Fibroblast of the aortic adventitia (primary cell): ENCODE measurements at regions not wholly inside any gene's neighbourhood (a gene's known extent, or its start where the extent isn't known, plus 50 kb on each side); places are given as distances from the start of the nearest gene placed in this dataset.

ENCODE experiments used
- DNase-seq: peaks from one replicate; pipeline ENCODE4 v3.0.0-alpha.2; 2010; ENCODE audit warnings: low read depth
- H3K4me3 ChIP-seq: 2 replicates; pipeline ENCODE4 v1.5.1; 2011; ENCODE audit warnings: low read depth, mild to moderate bottlenecking, control low read depth, low read length, moderate library complexity
- TF ChIP-seq, protein P1 (sequence below): IDR thresholded peaks from 2 replicates; pipeline ENCODE4 v1.5.1; 2011; ENCODE audit warnings: mild to moderate bottlenecking, low read length, control low read depth, inconsistent platforms; ENCODE audit not compliant: insufficient read depth

DNA sequence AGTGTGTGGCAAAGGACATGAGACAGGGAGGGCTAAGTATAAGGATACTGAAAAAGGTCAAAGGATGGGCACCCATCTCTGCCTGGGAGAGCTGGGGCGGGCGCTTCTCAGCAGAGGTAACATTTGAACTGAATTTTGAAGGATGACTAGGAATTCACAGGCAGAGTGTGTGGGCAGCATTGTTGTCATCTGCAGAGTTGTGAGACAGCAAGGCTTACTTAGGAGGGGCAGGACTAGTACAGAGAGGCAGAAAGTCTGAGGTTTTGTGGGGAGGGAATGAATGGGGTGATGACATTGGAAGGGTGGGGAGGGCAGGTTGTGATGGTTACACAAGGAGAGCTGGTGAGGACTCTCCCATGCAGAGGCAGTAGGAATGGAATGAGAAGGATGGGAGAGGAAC, 84.1 kb upstream of the PRR23C start:
- TF ChIP-seq, protein P1, sequence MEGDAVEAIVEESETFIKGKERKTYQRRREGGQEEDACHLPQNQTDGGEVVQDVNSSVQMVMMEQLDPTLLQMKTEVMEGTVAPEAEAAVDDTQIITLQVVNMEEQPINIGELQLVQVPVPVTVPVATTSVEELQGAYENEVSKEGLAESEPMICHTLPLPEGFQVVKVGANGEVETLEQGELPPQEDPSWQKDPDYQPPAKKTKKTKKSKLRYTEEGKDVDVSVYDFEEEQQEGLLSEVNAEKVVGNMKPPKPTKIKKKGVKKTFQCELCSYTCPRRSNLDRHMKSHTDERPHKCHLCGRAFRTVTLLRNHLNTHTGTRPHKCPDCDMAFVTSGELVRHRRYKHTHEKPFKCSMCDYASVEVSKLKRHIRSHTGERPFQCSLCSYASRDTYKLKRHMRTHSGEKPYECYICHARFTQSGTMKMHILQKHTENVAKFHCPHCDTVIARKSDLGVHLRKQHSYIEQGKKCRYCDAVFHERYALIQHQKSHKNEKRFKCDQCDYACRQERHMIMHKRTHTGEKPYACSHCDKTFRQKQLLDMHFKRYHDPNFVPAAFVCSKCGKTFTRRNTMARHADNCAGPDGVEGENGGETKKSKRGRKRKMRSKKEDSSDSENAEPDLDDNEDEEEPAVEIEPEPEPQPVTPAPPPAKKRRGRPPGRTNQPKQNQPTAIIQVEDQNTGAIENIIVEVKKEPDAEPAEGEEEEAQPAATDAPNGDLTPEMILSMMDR: no peak
- DNase-seq: no peak
- no peak overlapping the region for H3K4me3 ChIP-seq

DNA sequence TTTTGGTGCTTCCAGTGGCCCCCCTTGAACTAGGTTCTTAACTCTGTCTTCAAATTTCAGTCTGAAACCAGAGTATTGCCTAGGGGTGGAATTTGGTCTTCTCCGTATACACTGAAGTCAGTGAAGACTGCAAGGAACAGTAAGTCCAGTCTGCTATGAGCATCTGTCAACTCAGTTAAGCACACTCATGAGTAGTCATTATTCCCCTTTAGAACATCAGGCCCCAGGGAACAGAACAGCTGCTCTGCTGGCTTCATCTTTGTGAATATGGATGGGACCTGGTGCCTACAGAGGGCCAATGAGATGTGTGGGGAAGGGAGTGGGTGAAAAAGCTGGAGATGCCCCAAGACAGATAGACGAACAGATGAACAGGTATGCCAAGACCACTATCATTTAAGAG, 85.2 kb upstream of the PRR23C start:
- no peak for DNase-seq
- TF ChIP-seq, protein P1: no peak
- H3K4me3 ChIP-seq: no peak overlapping the region

DNA sequence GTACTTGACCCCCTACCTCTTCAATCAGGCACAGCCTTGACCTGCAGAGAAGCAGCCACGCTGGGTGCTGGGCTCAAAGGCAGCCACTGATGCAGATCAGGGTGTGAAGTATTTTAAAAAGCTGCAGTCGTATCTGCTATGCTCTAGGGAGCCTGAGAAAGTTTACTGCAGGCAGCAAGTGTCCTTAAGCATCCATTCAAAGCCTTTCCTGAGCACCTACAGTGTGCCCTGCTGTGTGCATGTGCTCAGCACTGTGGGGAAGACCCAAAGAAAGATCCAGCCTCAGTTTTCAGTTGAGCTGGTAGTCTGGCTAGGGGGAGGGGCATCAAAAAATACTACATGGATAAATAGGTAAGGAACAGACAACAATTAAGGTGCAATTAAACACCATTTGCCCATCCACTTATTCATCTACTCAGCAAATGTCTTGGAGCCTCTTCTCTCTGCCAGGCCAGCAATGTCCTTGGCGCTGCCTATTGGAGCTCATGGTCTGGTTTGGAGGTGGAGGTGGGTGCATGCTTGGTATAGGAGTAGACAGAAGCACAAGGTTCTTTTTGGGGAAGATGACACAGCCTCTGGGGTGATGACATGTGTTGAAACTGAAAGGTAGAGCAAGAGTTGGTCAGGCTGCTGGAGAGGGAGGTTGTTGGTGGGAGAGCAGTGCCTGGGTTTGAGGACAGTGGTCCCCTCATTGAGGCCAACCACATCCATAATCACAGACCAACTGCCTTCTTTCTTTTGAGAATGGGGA, 85.9 kb upstream of the PRR23C start:
- no peak for DNase-seq
- no peak overlapping the region for H3K4me3 ChIP-seq
- TF ChIP-seq, protein P1: no peak

DNA sequence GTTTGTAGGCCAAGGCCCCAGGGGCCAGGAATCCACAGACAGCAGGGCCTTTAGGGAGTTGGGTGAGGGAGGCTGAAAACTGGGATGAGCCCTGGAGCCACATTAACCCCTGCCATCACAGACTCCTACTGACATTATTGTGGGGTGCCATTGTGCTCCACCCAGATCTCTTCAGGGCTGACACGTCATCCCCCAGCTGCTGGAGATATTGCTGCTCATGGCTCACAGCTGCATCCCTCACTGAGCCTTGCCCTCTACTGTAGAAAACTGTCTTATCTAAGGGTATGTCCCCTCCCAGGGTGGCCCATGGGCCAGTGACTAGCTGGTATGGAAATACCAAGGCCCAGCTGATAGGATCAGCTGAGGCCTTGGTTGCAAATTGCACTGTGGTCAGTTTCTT, 87.3 kb upstream of the PRR23C start:
- DNase-seq: no peak
- TF ChIP-seq, protein P1: no peak
- no peak overlapping the region for H3K4me3 ChIP-seq

DNA sequence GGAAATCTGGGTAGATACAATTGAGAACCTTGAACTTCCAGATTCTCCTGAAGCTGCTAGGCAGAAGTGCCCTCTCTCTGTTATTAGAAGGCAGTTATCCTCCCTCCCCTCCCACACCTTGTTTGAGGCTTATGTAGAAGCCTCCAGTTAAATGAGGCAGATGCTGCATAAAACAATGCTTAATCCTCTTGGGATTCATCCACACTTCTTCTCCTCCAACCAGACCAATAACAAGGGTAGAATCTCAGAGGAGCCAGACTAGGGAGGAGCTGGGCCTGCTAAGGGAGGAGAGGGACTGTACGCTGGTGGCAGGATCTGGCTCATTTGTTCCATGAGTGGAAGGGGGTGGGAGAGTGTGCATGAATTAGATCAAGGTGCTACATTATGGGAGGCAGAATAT, 88.3 kb upstream of the PRR23C start:
- no peak for DNase-seq
- H3K4me3 ChIP-seq: no peak overlapping the region
- TF ChIP-seq, protein P1: no peak

DNA sequence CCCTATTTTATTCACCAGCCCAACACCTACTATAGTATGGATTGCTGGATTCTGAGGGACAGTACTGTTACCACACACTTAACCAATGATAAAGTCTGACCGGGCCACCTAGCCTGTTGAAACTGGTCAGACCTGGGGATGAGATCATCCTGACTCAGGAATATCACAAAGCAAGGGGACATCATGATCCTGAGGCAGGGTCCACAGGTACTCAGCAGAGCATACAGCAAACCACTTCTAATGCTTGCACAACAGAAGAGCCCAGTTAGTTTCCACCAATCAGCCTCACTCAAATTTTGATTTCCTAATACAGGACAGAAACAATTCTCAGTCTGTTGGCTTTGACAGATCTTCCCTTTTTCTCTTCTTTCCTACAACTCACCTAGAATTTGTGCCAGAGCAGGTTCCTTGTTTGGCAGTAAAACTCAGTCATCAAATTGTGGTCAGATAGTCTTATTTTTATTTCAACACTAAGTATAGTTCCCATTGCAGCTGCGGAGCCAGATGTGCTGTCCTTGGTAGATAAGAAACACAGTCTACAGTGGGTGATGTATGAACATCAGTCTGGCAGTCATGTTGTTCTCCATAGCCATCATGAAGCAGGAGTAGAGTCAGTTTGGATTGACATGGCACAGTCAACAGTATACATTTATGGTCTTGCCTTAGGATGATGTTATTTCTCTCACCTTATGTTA, 90.1 kb upstream of the PRR23C start:
- no peak overlapping the region for H3K4me3 ChIP-seq
- no peak for DNase-seq
- TF ChIP-seq, protein P1: no peak

DNA sequence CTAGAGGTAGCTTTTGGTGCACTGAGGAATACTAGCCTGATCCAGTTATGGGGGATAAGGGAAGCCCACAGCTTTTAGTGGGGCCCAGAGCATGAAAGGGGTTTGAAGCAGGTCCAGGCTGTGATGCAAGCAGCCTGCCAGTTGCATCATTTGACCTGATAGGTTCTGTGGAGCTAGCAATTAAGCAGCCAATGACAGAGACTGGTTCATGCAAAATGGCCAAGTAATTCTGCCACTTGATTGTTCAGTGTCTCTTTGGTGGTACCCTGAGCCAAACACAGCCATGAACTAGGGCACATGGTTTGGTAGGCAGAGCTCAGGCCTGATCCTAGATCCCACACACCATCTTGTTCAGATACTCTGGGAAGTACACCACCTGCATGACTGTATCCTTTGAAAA, 91.0 kb upstream of the PRR23C start:
- TF ChIP-seq, protein P1: no peak
- H3K4me3 ChIP-seq: no peak overlapping the region
- no peak for DNase-seq
